ENCODE measurements at regions not wholly inside any gene's neighbourhood (a gene's known extent, or its start where the extent isn't known, plus 50 kb on each side); places are given as distances from the start of the nearest gene placed in this dataset.
"Not testable (repeated sequence)": the region's sequence is repeated elsewhere in the genome, so short reads cannot be mapped to it uniquely, and the experiment has no call there.

- not testable (repeated sequence) for TF ChIP-seq CTCF, POLR2A (IDR thresholded peaks at IDR 0.05)
These were observed 952.6 kb downstream of the STIM2 start for GRCh38 chr4:27813226-27813625.
